ENCODE measurements at regions not wholly inside any gene's neighbourhood (a gene's known extent, or its start where the extent isn't known, plus 50 kb on each side); places are given as distances from the start of the nearest gene placed in this dataset.

GRCh38 chr18:1014951-1015624 is 110.4 kb downstream of the ADCYAP1 start:
- no peak for DNase-seq (ENCODE audit: low read depth)
- no peak overlapping the region for H3K4me3 ChIP-seq (ENCODE audit: low read depth, low read length)
- TF ChIP-seq CTCF (IDR thresholded peaks at IDR 0.05; ENCODE audit: control insufficient read depth, extremely low read depth, insufficient read depth), result no peak

GRCh38 chr18:1015777-1016176 is 111.1 kb downstream of the ADCYAP1 start:
- TF ChIP-seq CTCF (IDR thresholded peaks at IDR 0.05; ENCODE audit: control insufficient read depth, extremely low read depth, insufficient read depth), result no peak
- DNase-seq (ENCODE audit: low read depth), result no peak
- no peak overlapping the region for H3K4me3 ChIP-seq (ENCODE audit: low read depth, low read length)

- no peak overlapping the region for H3K4me3 ChIP-seq (ENCODE audit: low read depth, low read length)
- no peak for DNase-seq (ENCODE audit: low read depth)
- TF ChIP-seq CTCF (IDR thresholded peaks at IDR 0.05; ENCODE audit: control insufficient read depth, extremely low read depth, insufficient read depth), result no peak
Observed at GRCh38 chr18:1017227-1018058, 112.8 kb downstream of the ADCYAP1 start.

GRCh38 chr18:1018181-1018681 is 113.6 kb downstream of the ADCYAP1 start:
- no peak for TF ChIP-seq CTCF (IDR thresholded peaks at IDR 0.05; ENCODE audit: control insufficient read depth, extremely low read depth, insufficient read depth)
- no peak for DNase-seq (ENCODE audit: low read depth)
- H3K4me3 ChIP-seq (ENCODE audit: low read depth, low read length), result no peak overlapping the region

GRCh38 chr18:1019191-1019590 is 114.5 kb downstream of the ADCYAP1 start:
- DNase-seq (ENCODE audit: low read depth), result no peak
- no peak for TF ChIP-seq CTCF (IDR thresholded peaks at IDR 0.05; ENCODE audit: control insufficient read depth, extremely low read depth, insufficient read depth)
- no peak overlapping the region for H3K4me3 ChIP-seq (ENCODE audit: low read depth, low read length)

GRCh38 chr18:1020731-1021344 is 116.2 kb downstream of the ADCYAP1 start:
- TF ChIP-seq CTCF (IDR thresholded peaks at IDR 0.05; ENCODE audit: control insufficient read depth, extremely low read depth, insufficient read depth), result no peak
- no peak for DNase-seq (ENCODE audit: low read depth)
- H3K4me3 ChIP-seq (ENCODE audit: low read depth, low read length), result no peak overlapping the region
